SK-N-SH treated with all-trans-retinoic acid at 6 μM for 48 hours (cell line): ENCODE measurements at regions not wholly inside any gene's neighbourhood (a gene's known extent, or its start where the extent isn't known, plus 50 kb on each side); places are given as distances from the start of the nearest gene placed in this dataset.

ENCODE experiments used
- CSDC2 ChIP-seq: fragments of 250-450 bp; sonication (Bioruptor Pico); IDR thresholded peaks from 2 replicates; pipeline ENCODE4 v1.5.0; 2020; ENCODE audit warnings: mild to moderate bottlenecking, moderate library complexity
- ESRRG ChIP-seq: fragments of 250-450 bp; sonication (Bioruptor Pico); IDR thresholded peaks from 2 replicates; pipeline ENCODE4 v1.6.1; 2021; ENCODE audit warnings: mild to moderate bottlenecking
- GLIS3 ChIP-seq: fragments of 250-450 bp; sonication (Bioruptor Pico); IDR thresholded peaks from 2 replicates; pipeline ENCODE4 v1.5.0; 2020; ENCODE audit warnings: mild to moderate bottlenecking, moderate library complexity
- ISL1 ChIP-seq: fragments of 250-450 bp; sonication (Bioruptor Pico); IDR thresholded peaks from 2 replicates; pipeline ENCODE4 v2.1.2; 2022; ENCODE audit warnings: mild to moderate bottlenecking, moderate library complexity
- RARB ChIP-seq: fragments of 250-450 bp; sonication (Bioruptor Pico); IDR thresholded peaks from 2 replicates; pipeline ENCODE4 v1.8.0; 2021; ENCODE audit warnings: mild to moderate bottlenecking, moderate library complexity
- SNAI2 ChIP-seq: fragments of 250-450 bp; sonication (Bioruptor Pico); IDR thresholded peaks from 2 replicates; pipeline ENCODE4 v1.5.0; 2020; ENCODE audit warnings: mild to moderate bottlenecking, moderate library complexity
- TCF4 ChIP-seq: fragments of 250-450 bp; sonication (Bioruptor Pico); IDR thresholded peaks from 2 replicates; pipeline ENCODE4 v1.8.0; 2021; ENCODE audit warnings: mild to moderate bottlenecking, moderate library complexity, borderline replicate concordance
- TOX ChIP-seq: fragments of 250-450 bp; sonication (Bioruptor Pico); IDR thresholded peaks from 2 replicates; pipeline ENCODE4 v1.8.0; 2021; ENCODE audit warnings: mild to moderate bottlenecking, moderate library complexity, borderline replicate concordance
- ZFP3 ChIP-seq: fragments of 250-450 bp; sonication (Bioruptor Pico); IDR thresholded peaks from 2 replicates; pipeline ENCODE4 v1.5.0; 2020; ENCODE audit warnings: mild to moderate bottlenecking, moderate library complexity
- ZFP30 ChIP-seq: fragments of 450-650 bp; formaldehyde crosslinking; IDR thresholded peaks from 2 replicates; pipeline ENCODE4 v1.5.0; 2022; ENCODE audit warnings: mild to moderate bottlenecking, moderate library complexity
- TF ChIP-seq, protein P1 (sequence below): fragments of 250-450 bp; sonication (Bioruptor Pico); IDR thresholded peaks from 2 replicates; pipeline ENCODE4 v1.5.1; 2021; ENCODE audit warnings: mild to moderate bottlenecking, moderate library complexity
- TF ChIP-seq, protein P2 (sequence below): fragments of 250-450 bp; sonication (Bioruptor Pico); IDR thresholded peaks from 2 replicates; pipeline ENCODE4 v1.5.1; 2020; ENCODE audit warnings: low read depth, mild to moderate bottlenecking, moderate library complexity
- TF ChIP-seq, protein P3 (sequence below): fragments of 250-450 bp; sonication (Bioruptor Pico); IDR thresholded peaks from 2 replicates; pipeline ENCODE4 v1.5.0; 2020; ENCODE audit warnings: mild to moderate bottlenecking, moderate library complexity
- TF ChIP-seq, protein P4 (sequence below): fragments of 250-450 bp; sonication (Bioruptor Pico); IDR thresholded peaks from 2 replicates; pipeline ENCODE4 v1.8.0; 2020; ENCODE audit warnings: mild to moderate bottlenecking, moderate library complexity, borderline replicate concordance

DNA sequence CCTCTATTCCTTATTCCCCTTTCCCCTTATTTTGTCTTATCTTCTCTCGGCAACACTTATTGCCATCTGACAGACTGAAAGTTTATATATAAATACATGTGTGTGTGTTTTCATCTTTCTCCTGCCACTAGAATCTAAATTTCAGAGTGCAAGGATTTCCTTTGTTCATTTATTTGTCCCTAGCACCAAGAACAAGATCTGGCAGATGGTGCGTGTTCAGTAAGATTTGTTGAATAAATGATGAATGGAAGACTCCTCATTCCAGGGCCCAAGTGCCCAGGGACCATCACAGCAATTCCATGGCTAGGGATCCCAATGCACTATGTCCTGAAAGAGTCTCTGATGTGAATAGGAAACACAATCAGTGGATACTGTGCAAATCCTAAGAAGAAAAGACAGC, 97.9 kb upstream of the EEA1 start:
- TF ChIP-seq SNAI2 (CRISPR knock-in tag): no peak
- TF ChIP-seq ZFP30 (CRISPR knock-in tag): no peak
- TF ChIP-seq, protein P1, sequence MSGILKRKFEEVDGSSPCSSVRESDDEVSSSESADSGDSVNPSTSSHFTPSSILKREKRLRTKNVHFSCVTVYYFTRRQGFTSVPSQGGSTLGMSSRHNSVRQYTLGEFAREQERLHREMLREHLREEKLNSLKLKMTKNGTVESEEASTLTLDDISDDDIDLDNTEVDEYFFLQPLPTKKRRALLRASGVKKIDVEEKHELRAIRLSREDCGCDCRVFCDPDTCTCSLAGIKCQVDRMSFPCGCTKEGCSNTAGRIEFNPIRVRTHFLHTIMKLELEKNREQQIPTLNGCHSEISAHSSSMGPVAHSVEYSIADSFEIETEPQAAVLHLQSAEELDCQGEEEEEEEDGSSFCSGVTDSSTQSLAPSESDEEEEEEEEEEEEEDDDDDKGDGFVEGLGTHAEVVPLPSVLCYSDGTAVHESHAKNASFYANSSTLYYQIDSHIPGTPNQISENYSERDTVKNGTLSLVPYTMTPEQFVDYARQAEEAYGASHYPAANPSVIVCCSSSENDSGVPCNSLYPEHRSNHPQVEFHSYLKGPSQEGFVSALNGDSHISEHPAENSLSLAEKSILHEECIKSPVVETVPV (CRISPR knock-in tag): no peak
- TF ChIP-seq ZFP3 (CRISPR knock-in tag): no peak
- TF ChIP-seq, protein P2, sequence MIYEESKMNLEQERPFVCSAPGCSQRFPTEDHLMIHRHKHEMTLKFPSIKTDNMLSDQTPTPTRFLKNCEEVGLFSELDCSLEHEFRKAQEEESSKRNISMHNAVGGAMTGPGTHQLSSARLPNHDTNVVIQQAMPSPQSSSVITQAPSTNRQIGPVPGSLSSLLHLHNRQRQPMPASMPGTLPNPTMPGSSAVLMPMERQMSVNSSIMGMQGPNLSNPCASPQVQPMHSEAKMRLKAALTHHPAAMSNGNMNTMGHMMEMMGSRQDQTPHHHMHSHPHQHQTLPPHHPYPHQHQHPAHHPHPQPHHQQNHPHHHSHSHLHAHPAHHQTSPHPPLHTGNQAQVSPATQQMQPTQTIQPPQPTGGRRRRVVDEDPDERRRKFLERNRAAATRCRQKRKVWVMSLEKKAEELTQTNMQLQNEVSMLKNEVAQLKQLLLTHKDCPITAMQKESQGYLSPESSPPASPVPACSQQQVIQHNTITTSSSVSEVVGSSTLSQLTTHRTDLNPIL: no peak
- TF ChIP-seq, protein P3, sequence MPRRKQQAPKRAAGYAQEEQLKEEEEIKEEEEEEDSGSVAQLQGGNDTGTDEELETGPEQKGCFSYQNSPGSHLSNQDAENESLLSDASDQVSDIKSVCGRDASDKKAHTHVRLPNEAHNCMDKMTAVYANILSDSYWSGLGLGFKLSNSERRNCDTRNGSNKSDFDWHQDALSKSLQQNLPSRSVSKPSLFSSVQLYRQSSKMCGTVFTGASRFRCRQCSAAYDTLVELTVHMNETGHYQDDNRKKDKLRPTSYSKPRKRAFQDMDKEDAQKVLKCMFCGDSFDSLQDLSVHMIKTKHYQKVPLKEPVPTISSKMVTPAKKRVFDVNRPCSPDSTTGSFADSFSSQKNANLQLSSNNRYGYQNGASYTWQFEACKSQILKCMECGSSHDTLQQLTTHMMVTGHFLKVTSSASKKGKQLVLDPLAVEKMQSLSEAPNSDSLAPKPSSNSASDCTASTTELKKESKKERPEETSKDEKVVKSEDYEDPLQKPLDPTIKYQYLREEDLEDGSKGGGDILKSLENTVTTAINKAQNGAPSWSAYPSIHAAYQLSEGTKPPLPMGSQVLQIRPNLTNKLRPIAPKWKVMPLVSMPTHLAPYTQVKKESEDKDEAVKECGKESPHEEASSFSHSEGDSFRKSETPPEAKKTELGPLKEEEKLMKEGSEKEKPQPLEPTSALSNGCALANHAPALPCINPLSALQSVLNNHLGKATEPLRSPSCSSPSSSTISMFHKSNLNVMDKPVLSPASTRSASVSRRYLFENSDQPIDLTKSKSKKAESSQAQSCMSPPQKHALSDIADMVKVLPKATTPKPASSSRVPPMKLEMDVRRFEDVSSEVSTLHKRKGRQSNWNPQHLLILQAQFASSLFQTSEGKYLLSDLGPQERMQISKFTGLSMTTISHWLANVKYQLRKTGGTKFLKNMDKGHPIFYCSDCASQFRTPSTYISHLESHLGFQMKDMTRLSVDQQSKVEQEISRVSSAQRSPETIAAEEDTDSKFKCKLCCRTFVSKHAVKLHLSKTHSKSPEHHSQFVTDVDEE (CRISPR knock-in tag): no peak
- no peak for TF ChIP-seq ESRRG (CRISPR knock-in tag)
- TF ChIP-seq TCF4 (CRISPR knock-in tag): no peak
- TF ChIP-seq, protein P4, sequence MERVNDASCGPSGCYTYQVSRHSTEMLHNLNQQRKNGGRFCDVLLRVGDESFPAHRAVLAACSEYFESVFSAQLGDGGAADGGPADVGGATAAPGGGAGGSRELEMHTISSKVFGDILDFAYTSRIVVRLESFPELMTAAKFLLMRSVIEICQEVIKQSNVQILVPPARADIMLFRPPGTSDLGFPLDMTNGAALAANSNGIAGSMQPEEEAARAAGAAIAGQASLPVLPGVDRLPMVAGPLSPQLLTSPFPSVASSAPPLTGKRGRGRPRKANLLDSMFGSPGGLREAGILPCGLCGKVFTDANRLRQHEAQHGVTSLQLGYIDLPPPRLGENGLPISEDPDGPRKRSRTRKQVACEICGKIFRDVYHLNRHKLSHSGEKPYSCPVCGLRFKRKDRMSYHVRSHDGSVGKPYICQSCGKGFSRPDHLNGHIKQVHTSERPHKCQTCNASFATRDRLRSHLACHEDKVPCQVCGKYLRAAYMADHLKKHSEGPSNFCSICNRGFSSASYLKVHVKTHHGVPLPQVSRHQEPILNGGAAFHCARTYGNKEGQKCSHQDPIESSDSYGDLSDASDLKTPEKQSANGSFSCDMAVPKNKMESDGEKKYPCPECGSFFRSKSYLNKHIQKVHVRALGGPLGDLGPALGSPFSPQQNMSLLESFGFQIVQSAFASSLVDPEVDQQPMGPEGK (CRISPR knock-in tag): no peak
- no peak for TF ChIP-seq ISL1 (CRISPR knock-in tag)
- no peak for TF ChIP-seq TOX (CRISPR knock-in tag)
- no peak for TF ChIP-seq GLIS3 (CRISPR knock-in tag)
- no peak for TF ChIP-seq RARB
- TF ChIP-seq CSDC2 (CRISPR knock-in tag): no peak
